GM12878 (cell line): ENCODE measurements at regions not wholly inside any gene's neighbourhood (a gene's known extent, or its start where the extent isn't known, plus 50 kb on each side); places are given as distances from the start of the nearest gene placed in this dataset.

ENCODE experiments used
- ATAC-seq: fragments of 200-7000 bp; cut with Tn5 transposase; 3 replicates; pipeline ENCODE4 v1.9.1; 2020; ENCODE audit warnings: mild to moderate bottlenecking, moderate library complexity
- BruUV-seq: library from RNA; stranded (reverse); fragments of 400-500 nt; replicated peaks from 2 replicates; lab custom pipeline; 2021; lab: Mats Ljungman, UMichigan
- CTCF ChIA-PET: fragments of 300-600 bp; sonication (Branson Sonifier 250); formaldehyde crosslinking; extraction: SDS; loops from one replicate; lab custom pipeline; 2021; ENCODE audit warnings: inconsistent platforms; lab: Yijun Ruan, JAX
- POLR2A ChIA-PET: fragments of 350-600 bp; formaldehyde crosslinking; extraction: SDS; loops from one replicate; lab custom pipeline; 2021; ENCODE audit warnings: inconsistent platforms; lab: Charles Lee
- RAD21 ChIA-PET: fragments of 300-600 bp; sonication (Branson Sonifier 250); formaldehyde crosslinking; loops from one replicate; lab custom pipeline; 2023; ENCODE audit warnings: antibody characterized with exemption; ENCODE audit not compliant: unreplicated experiment; lab: Charles Lee
- SMC1A ChIA-PET: fragments of 300-600 bp; sonication (Branson Sonifier 250); formaldehyde crosslinking; loops from one replicate; lab custom pipeline; 2023; ENCODE audit not compliant: unreplicated experiment, uncharacterized antibody; lab: Charles Lee
- DNase-seq: peaks from one replicate; pipeline ENCODE4 v3.0.0-alpha.2; 2011; ENCODE audit warnings: low read depth, low spot score
- FAIRE-seq: peaks from 3 replicates; lab custom pipeline; 2011; peaks lifted over from hg19 to GRCh38; lab: Jason Lieb, UNC
- H2AFZ ChIP-seq: 2 replicates; pipeline ENCODE4 v1.6.0; 2011; ENCODE audit warnings: low read depth, low read length, control low read depth; ENCODE audit not compliant: control insufficient read depth
- H3K27ac ChIP-seq: 2 replicates; pipeline ENCODE4 v1.5.1; 2011; ENCODE audit warnings: control low read depth; ENCODE audit not compliant: control insufficient read depth, insufficient read depth
- H3K27me3 ChIP-seq, 2 experiments: replicated peaks in 1 of 2; 2 replicates each; pipeline versions ENCODE4 v1.6.0 to v1.6.1; 2011; ENCODE audit warnings: low read length in 1 of 2; ENCODE audit not compliant: control insufficient read depth in 2 of 2, insufficient read depth in 2 of 2
- H3K36me3 ChIP-seq, 2 experiments: 2 replicates each; pipeline ENCODE4 v1.5.1; 2011; ENCODE audit warnings: low read length in 1 of 2; ENCODE audit not compliant: control insufficient read depth in 2 of 2, insufficient read depth in 2 of 2
- H3K4me1 ChIP-seq: 2 replicates; pipeline ENCODE4 v1.6.1; 2011; ENCODE audit warnings: mild to moderate bottlenecking, low read length, moderate library complexity, mixed read lengths; ENCODE audit not compliant: control insufficient read depth, insufficient read depth
- H3K4me2 ChIP-seq: 2 replicates; pipeline ENCODE4 v1.6.0; 2011; ENCODE audit warnings: control low read depth; ENCODE audit not compliant: control insufficient read depth, insufficient read depth
- H3K4me3 ChIP-seq: fragments of 200-600 bp; sonication (generic); 2 replicates; pipeline ENCODE4 v1.5.1; 2016
- H3K79me2 ChIP-seq: 2 replicates; pipeline ENCODE4 v1.6.0; 2011; ENCODE audit warnings: low read length; ENCODE audit not compliant: control insufficient read depth, insufficient read depth
- H3K9ac ChIP-seq: 2 replicates; pipeline ENCODE4 v1.8.0; 2011; ENCODE audit warnings: low read length, control low read depth, mixed read lengths; ENCODE audit not compliant: control insufficient read depth, insufficient read depth
- H3K9me3 ChIP-seq: replicated peaks from 3 replicates; pipeline ENCODE4 v1.5.1; 2011; ENCODE audit warnings: mild to moderate bottlenecking, low read length; ENCODE audit not compliant: control insufficient read depth, insufficient read depth
- H4K20me1 ChIP-seq: 2 replicates; pipeline ENCODE4 v1.6.0; 2011; ENCODE audit not compliant: control insufficient read depth, insufficient read depth
- CBX3 ChIP-seq: fragments of 200-600 bp; sonication (generic); IDR thresholded peaks from 2 replicates; pipeline ENCODE4 v1.6.1; 2016; ENCODE audit warnings: low read depth, borderline replicate concordance
- EGR1 ChIP-seq, 2 experiments: IDR thresholded peaks; 1 replicate in 1 of 2; 2 replicates in 1 of 2; pipeline ENCODE4 v1.6.1; 2011 to 2012; ENCODE audit warnings: low read depth in 2 of 2, low read length in 2 of 2, borderline replicate concordance in 1 of 2, mild to moderate bottlenecking in 1 of 2, moderate library complexity in 1 of 2
- LARP7 ChIP-seq: fragments of 450-650 bp; IDR thresholded peaks from 2 replicates; pipeline ENCODE4 v1.6.1; 2017; ENCODE audit warnings: mild to moderate bottlenecking
- MEF2A ChIP-seq: IDR thresholded peaks from 2 replicates; pipeline ENCODE4 v1.6.1; 2011; ENCODE audit warnings: low read depth, mild to moderate bottlenecking, low read length, moderate library complexity; ENCODE audit not compliant: insufficient read depth
- MTA3 ChIP-seq: IDR thresholded peaks from 2 replicates; pipeline ENCODE4 v1.6.1; 2012; ENCODE audit warnings: low read length, inconsistent platforms, borderline replicate concordance
- NFYA ChIP-seq: IDR thresholded peaks from 2 replicates; pipeline ENCODE4 v1.6.1; 2011; ENCODE audit warnings: low read depth, mild to moderate bottlenecking, low read length, improper control_type of control experiment, borderline replicate concordance
- SMAD1 ChIP-seq: fragments of 450-650 bp; IDR thresholded peaks from 2 replicates; pipeline ENCODE4 v1.6.1; 2018; ENCODE audit warnings: mild to moderate bottlenecking, low read depth; ENCODE audit not compliant: partially characterized antibody
- STAT1 ChIP-seq: fragments of 450-650 bp; conservative IDR thresholded peaks from 2 replicates; pipeline ENCODE4 v1.6.1; 2014; ENCODE audit warnings: antibody characterized with exemption, mild to moderate bottlenecking
- TAF1 ChIP-seq: IDR thresholded peaks from 2 replicates; pipeline ENCODE4 v1.6.1; 2011; ENCODE audit warnings: mild to moderate bottlenecking, low read depth, low read length, borderline replicate concordance
- ZBED1 ChIP-seq: IDR thresholded peaks from 2 replicates; pipeline ENCODE4 v1.6.1; 2016; ENCODE audit warnings: borderline replicate concordance
- ZSCAN29 ChIP-seq: fragments of 450-650 bp; IDR thresholded peaks from 2 replicates; pipeline ENCODE4 v1.6.1; 2017; ENCODE audit warnings: mild to moderate bottlenecking, moderate library complexity
- WGBS: methylation state at CpG from one replicate; pipeline ENCODE4 v1.1.6; 2016; ENCODE audit warnings: low lambda C conversion rate; ENCODE audit not compliant: insufficient replicate concordance, insufficient coverage; ENCODE audit errors: missing lambda C conversion rate; 5-methylcytosine and 5-hydroxymethylcytosine counted together
- in situ Hi-C: fragments of 300-500 bp; cut with MboI; formaldehyde crosslinking; loops from 9 replicates; pipeline ENCODE4 v1.14.3; 2018; ENCODE audit warnings: mixed read lengths
- intact Hi-C: fragments of 100-400 bp; cut with micrococcal nuclease; formaldehyde crosslinking; loops from one replicate; pipeline ENCODE4 v1.14.2; 2022; ENCODE audit not compliant: unreplicated experiment

DNA sequence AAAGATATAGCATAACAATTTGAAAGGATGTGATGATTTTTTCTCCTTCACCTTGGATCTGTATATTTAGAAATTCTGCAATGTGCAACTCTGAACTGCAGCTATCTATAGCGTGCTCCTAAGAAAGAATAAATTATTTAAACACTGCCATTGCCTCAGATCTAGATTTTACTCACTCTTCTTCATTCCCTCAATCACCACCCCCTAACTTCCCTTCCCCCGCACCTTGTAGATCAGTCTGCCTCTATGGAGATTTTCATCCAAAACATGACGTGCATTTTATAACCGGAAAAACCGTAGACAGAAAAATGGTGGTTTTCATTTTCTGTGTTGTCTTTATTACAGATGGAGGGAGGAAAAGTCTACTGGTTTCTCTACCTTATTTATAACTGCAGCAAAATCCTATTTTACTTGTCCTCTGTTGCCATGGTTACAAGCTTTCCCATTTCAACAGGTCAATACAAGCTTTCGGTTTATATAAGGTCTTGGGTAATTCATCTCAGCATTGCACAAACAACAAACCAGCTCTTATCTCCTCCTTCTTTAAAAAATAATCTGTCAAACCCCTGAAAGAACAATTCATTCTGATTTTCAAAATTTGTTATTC is 480.0 kb downstream of the TAF11L14 start:
- WGBS = 63% methylated on average over 6 of the region's 6 CpGs
- no TSS peak for BruUV-seq
- ChIA-PET CTCF (interaction anchor here (2.5 kb wide), 1 partner anchor 898 kb away, joined by 14 read pairs; no protein-coding TSS in a partner anchor), RAD21 (no interaction called here), POLR2A (no interaction called here)
- H3K4me1 ChIP-seq = no peaks in the 10 kb centered on the region
- H3K79me2 ChIP-seq = no peaks in the 10 kb centered on the region
- DNase-seq (no peak), FAIRE-seq (no peak)
- no peak overlapping the region for H3K9ac ChIP-seq
- H2AFZ ChIP-seq = no peak overlapping the region
- no peaks in the 10 kb centered on the region for H3K27me3 ChIP-seq
- intact Hi-C loops = no loop called here
- no peak for TF ChIP-seq ZBED1
- TF ChIP-seq LARP7 = no peak
- no peak for TF ChIP-seq SMAD1
- no peak for TF ChIP-seq MEF2A
- TF ChIP-seq ZSCAN29 = no peak
- no peak for TF ChIP-seq EGR1 (IDR thresholded peaks at IDR 0.05; ENCODE audit: borderline replicate concordance in 1 of 2, low read depth in 2 of 2, low read length in 2 of 2)
- no peak for TF ChIP-seq STAT1
- TF ChIP-seq MTA3 = no peak
- TF ChIP-seq CBX3 = no peak
- TF ChIP-seq TAF1 = no peak
- TF ChIP-seq NFYA = no peak
- TF ChIP-seq, all 136 proteins: peak for 0
- H3K9me3 ChIP-seq = no peaks in the 10 kb centered on the region
- H4K20me1 ChIP-seq = no peaks in the 10 kb centered on the region
- H3K4me3 ChIP-seq = no peak overlapping the region
- ATAC-seq = no peak
- in situ Hi-C loops = loop anchor here (10.0 kb wide), 1 partner anchor 899 kb away; the partner anchor contains the start of gene BASP1
- no peak overlapping the region for H3K4me2 ChIP-seq
- SMC1A ChIA-PET = interaction anchor here (2.6 kb wide), 1 partner anchor 898 kb away, joined by 12 read pairs; no protein-coding TSS in a partner anchor
- no peak overlapping the region for H3K27ac ChIP-seq
- H3K36me3 ChIP-seq = no peaks in the 10 kb centered on the region
